ENCODE measurements at regions not wholly inside any gene's neighbourhood (a gene's known extent, or its start where the extent isn't known, plus 50 kb on each side); places are given as distances from the start of the nearest gene placed in this dataset.

DNA sequence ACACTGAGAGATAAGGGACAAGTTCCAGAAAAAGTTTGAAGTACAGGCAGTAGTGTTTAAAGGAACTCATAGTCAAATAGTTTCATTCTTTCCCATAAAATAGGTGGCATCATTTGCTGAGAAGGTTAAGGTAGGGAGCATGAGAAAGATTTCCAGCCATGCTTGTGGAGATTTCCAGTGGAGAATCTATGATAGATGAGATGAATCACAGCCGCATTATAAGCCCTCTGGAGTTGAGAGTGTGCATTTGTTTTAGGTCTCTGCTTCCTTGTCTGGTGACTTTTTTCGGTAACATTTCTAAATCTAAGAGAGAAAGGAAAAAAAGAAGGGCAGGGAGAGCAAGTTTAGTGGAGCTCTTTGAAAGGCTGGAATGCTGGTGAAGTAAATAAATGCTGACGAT is 108.7 kb downstream of the DISP1 start:
- TF ChIP-seq, protein P1, sequence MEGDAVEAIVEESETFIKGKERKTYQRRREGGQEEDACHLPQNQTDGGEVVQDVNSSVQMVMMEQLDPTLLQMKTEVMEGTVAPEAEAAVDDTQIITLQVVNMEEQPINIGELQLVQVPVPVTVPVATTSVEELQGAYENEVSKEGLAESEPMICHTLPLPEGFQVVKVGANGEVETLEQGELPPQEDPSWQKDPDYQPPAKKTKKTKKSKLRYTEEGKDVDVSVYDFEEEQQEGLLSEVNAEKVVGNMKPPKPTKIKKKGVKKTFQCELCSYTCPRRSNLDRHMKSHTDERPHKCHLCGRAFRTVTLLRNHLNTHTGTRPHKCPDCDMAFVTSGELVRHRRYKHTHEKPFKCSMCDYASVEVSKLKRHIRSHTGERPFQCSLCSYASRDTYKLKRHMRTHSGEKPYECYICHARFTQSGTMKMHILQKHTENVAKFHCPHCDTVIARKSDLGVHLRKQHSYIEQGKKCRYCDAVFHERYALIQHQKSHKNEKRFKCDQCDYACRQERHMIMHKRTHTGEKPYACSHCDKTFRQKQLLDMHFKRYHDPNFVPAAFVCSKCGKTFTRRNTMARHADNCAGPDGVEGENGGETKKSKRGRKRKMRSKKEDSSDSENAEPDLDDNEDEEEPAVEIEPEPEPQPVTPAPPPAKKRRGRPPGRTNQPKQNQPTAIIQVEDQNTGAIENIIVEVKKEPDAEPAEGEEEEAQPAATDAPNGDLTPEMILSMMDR (IDR thresholded peaks at IDR 0.05): no peak
- no peak for TF ChIP-seq POLR2A (IDR thresholded peaks at IDR 0.05)

Measured in thyroid gland (tissue), 4 donors.